Stimulated activated CD4-positive, alpha-beta T cell treated with anti-CD3 and anti-CD28 coated beads, Interleukin-12 subunit alpha, Interleukin-12 subunit beta, amount 100 ng/mL, for 24 hours (primary cell): ENCODE measurements at regions not wholly inside any gene's neighbourhood (a gene's known extent, or its start where the extent isn't known, plus 50 kb on each side); places are given as distances from the start of the nearest gene placed in this dataset.

Source experiments
- DNase-seq, 2 experiments: peaks; one replicate each; pipeline ENCODE4 v3.0.0-alpha.2; 2020; ENCODE audit warnings: low read depth in 2 of 2

DNA sequence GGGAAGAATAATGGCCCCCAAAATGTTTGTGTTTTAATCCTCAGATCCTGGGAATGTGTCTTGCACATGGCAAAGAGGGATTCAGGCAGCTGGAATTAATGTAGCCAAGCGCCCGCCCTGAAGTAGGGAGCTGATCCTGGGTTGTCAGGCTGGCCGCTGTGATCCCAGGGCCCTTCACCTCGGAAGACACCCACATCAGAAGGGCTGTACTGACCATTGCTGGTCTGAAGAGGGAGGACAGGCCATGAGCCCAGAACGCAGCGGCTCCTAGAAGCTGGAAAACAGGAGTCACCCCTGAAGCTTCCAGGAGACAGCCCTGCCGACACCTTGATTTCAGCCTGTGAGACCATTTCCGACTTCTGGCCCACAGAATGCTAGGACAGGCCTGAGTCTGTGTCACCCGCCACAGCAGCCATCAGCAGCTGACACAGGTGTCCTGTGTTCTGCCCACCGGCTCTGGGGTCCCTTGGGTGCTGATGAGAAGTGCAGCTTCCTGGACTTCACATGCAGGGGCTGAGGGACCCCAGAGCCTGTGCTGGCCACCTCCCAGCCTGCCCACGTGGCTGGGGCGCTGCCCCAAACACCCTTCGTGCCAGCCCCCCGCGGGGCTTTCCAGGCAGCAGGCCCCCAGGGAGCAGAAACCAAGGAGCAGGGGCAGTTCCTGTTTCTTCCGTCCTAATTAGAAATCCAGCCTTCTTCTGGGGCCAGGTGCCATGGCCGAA, 86.3 kb downstream of the ERMARD start:
- DNase-seq, result no peak

DNA sequence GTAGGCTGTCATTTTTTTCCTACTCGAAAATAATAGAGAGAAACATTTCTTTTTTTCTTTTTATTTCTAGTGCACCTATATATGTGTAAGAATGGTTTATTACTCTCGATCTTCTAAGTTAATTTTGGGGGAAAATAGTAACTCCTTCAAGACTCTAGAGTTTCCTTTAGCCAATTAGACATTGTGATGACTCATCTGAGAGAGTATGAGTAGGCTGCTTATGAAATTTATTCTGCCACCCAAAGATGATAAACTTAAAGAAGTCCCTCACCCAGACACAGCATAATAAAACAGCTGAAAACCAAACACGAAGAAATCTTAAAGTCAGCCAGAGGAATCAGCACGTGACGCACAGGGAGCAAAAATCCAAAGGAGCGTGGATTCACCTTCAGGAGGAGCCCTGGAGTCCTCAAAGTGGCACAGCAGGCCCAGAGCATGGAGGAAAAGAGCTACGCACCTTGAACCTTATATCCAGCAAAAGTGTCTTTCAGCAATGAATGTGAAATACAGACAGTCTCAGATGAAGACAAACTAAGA, 81.9 kb downstream of the ERMARD start:
- DNase-seq, result no peak

DNA sequence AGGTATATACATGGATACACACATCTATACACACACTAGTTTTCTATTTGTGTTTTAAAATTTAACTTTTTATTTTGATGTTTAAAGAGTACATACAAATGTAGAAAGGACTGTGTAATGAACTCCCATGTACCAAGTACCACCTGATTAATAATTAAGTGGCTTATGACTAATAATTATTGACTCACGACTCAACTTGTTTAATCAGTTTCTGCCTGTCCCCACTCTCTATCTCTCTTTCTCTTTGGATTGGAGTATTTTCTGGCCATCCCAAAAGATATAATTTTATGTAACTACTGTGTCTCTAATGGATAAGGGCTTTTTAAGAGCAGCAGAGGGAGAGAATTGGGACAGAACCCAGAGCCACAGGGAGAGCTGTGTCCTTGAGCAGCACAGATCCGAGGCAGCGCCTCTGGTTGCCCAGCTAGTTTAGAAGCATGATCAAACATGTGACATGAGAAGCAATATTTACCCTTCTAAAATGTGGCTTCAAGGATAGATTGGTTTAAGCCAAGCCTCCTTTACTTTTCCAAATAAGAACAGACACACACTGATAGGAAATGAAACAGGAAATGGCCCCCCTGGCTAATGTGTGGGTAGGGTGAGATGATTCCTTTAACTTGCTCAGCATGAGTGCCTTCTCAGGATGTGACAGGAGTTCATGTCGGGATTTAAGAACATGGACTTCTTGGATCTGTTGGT, 81.0 kb downstream of the ERMARD start:
- DNase-seq, result no peak

GRCh38 chr6:169831450-169832246, 80.2 kb downstream of the ERMARD start:
- peak; percentile 50 to 69 for DNase-seq
